ENCODE measurements at regions not wholly inside any gene's neighbourhood (a gene's known extent, or its start where the extent isn't known, plus 50 kb on each side); places are given as distances from the start of the nearest gene placed in this dataset.

- TF ChIP-seq, protein P1, sequence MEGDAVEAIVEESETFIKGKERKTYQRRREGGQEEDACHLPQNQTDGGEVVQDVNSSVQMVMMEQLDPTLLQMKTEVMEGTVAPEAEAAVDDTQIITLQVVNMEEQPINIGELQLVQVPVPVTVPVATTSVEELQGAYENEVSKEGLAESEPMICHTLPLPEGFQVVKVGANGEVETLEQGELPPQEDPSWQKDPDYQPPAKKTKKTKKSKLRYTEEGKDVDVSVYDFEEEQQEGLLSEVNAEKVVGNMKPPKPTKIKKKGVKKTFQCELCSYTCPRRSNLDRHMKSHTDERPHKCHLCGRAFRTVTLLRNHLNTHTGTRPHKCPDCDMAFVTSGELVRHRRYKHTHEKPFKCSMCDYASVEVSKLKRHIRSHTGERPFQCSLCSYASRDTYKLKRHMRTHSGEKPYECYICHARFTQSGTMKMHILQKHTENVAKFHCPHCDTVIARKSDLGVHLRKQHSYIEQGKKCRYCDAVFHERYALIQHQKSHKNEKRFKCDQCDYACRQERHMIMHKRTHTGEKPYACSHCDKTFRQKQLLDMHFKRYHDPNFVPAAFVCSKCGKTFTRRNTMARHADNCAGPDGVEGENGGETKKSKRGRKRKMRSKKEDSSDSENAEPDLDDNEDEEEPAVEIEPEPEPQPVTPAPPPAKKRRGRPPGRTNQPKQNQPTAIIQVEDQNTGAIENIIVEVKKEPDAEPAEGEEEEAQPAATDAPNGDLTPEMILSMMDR (IDR thresholded peaks at IDR 0.05; ENCODE audit: extremely low read depth in 1 of 2, insufficient read depth in 1 of 2, low read depth in 1 of 2, low read length in 2 of 2) = no peak
- no peak for TF ChIP-seq MYC (IDR thresholded peaks at IDR 0.05; ENCODE audit: low read depth, low read length)
- TF ChIP-seq POLR2A (IDR thresholded peaks at IDR 0.05; ENCODE audit: low read depth, low read length) = no peak
- TF ChIP-seq EZH2 (IDR thresholded peaks at IDR 0.05; ENCODE audit: borderline replicate concordance, low read depth, low read length, severe bottlenecking) = no peak
- TF ChIP-seq POLR2AphosphoS5 (IDR thresholded peaks at IDR 0.05; ENCODE audit: insufficient read depth, low read depth, low read length) = no peak
- TF ChIP-seq MAX (IDR thresholded peaks at IDR 0.05; ENCODE audit: insufficient read depth, insufficient read length) = no peak
- no peak for TF ChIP-seq JUN (IDR thresholded peaks at IDR 0.05; ENCODE audit: borderline replicate concordance, insufficient read depth, insufficient read length, low read depth)
- TF ChIP-seq GATA2 (IDR thresholded peaks at IDR 0.05; ENCODE audit: insufficient read depth, insufficient read length, low read depth, low read length) = no peak
- TF ChIP-seq FOS (IDR thresholded peaks at IDR 0.05; ENCODE audit: borderline replicate concordance, insufficient read depth, low read length) = no peak
Measured at GRCh38 chr13:30545320-30545719, 72.4 kb upstream of the USPL1 start.
